ENCODE measurements at regions not wholly inside any gene's neighbourhood (a gene's known extent, or its start where the extent isn't known, plus 50 kb on each side); places are given as distances from the start of the nearest gene placed in this dataset.
"Not testable (repeated sequence)": the region's sequence is repeated elsewhere in the genome, so short reads cannot be mapped to it uniquely, and the experiment has no call there.

- DNase-seq: no peak
Observed at GRCh38 chr2:187874786-187875185, 320.6 kb upstream of the TFPI start.

GRCh38 chr2:187875261-187876141, 321.3 kb upstream of the TFPI start:
- no peak for DNase-seq

GRCh38 chr2:187876554-187876953, 322.3 kb upstream of the TFPI start:
- no peak for DNase-seq

DNA sequence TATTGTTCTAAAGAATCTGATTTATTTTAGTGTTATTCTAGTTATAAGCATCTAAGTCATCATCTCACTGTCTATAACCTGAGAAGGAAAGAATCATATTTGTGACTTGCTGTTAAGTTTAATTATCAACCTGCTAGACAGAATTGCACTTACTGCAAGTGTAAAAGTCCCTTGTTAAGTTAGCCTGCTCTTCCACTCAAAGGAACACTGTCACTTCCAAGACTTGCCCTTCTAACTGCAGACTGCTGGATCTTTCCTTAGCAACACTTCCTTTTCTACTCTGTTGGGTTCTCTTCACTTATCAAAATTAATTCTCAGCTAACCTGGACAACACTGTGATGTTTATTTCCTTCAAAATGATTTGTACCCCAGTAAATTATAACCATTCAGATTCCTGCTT, 323.2 kb upstream of the TFPI start:
- no peak for DNase-seq

DNA sequence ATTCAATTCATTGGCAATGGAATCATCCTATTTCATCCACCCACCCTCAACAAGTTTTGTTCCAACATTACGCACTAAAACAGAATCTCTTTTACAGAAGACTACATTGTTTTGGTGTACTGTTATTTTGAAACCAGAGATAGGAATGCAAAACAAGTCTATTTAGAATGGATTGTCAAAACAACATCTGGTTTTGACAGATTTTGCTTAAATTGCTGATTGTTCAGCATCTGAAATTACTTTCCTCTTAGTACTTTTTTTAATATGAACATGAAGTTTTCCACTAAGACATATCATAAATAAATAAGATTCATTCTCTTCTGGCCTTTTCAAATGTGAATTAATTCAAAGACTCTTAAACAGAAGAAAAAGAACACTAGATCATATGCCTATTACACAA, 323.9 kb upstream of the TFPI start:
- DNase-seq: no peak

GRCh38 chr2:187879491-187879890, 325.3 kb upstream of the TFPI start:
- no peak for DNase-seq

DNA sequence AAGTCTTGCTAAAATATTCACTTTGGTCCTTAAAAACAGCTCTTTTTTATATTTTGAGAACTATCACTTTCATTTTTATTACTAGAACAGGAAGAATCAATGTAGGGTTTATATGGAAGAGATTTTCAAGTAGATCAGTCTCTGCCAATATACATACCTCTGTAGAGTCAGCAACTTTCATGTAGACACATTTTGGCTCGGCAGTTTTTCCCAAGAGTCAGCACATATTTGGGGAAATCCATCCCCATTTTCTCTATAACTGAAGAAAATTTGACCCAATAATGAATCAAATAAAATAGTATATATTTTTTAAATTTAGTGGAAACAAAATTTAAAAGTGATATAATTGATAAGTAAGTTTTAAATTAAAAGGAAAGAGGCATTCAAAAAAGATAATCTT, 329.8 kb upstream of the TFPI start:
- no peak for DNase-seq

DNA sequence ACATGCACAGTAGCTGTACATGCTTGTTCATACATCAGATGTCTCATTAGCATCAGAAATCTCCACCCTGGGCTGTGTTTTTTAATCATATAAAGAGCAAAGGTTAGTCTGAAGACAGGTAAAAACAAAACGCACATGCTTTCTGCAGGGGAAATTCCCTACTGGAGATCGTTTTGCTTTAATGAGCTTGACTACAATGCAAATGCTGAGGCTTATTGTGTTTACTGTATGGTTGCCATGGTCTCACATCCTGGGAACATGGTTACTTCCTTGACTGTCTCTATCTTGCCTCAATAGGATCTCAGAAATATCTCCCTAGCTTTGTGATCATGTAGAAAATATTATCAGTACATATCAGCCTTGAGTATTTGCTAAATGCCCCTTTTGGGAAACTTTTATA, 336.5 kb upstream of the TFPI start:
- no peak for DNase-seq

GRCh38 chr2:187900021-187900420, 345.8 kb upstream of the TFPI start:
- no peak for DNase-seq

GRCh38 chr2:187906021-187906420, 351.8 kb upstream of the TFPI start:
- DNase-seq: no peak

DNA sequence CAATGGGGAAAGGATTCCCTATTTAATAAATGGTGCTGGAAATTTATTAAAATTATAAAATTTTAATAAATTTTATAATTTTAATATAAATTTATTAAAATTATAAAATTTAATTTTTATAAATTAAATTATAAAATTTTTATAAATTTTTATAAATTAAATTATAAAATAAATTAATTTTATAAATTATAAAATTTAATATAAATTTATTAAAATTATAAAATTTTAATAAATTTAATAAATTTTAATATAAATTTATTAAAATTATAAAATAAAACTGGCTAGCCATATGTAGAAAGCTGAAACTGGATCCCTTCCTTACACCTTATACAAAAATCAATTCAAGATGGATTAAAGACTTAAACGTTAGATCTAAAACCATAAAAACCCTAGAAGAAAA, 356.7 kb upstream of the TFPI start:
- DNase-seq: not testable (repeated sequence)

DNA sequence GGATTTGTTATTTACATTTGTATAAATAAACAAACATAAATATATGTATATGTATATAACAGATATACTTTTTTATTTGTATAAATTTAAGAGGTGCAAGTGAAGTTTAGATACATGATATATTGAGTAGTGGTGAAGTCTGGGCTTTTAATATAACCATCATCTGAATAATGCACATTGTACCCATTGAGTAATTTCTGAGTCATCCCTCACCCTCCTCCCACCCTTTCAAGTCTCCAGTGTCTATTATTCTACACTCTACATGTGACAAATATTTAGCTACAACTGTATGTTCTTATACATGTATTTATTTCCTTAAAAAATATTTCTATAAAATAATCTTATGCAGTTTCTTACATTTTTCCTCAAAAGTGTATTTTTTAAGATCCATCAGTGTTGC, 358.7 kb upstream of the TFPI start:
- no peak for DNase-seq

GRCh38 chr2:187915810-187916209, 361.6 kb upstream of the TFPI start:
- no peak for DNase-seq

DNA sequence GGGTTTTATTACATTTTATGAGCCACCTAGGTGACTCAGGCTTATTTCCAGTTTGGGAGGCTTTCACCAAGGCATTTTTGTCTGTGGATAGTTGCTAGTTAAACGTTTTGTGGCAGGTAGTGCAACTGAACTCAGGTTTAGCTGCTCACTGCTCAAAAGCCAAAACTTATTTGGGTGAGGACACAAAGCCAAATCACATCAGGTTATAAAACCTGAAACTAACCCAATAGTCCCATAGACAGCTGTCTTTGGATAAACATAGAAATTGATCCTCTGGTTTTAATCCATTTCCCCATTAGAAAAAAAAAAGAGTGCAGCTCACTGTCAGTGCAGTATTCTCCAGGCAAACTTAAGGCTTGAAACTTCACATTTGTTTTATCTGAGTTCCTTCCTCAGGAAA, 362.6 kb upstream of the TFPI start:
- DNase-seq: no peak

DNA sequence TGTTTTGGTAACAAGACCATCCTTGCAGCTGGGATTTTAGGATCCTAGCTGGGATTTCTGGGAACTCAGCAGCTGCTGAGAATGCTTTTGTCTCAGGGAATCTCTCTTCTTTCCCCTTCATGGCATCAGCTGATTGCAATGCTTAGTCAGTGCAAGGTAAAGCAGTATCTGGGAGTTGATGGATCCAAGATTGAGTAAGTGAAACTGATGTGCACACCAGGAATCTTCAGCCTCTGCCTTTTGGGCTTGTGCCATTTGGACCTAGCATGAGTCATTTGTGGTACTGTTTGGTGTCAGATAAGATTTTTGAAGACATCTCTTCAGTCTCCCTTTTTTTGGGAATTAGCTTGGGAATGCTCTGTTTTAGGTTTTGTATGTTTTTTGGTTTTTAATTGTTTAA, 363.3 kb upstream of the TFPI start:
- DNase-seq: no peak

DNA sequence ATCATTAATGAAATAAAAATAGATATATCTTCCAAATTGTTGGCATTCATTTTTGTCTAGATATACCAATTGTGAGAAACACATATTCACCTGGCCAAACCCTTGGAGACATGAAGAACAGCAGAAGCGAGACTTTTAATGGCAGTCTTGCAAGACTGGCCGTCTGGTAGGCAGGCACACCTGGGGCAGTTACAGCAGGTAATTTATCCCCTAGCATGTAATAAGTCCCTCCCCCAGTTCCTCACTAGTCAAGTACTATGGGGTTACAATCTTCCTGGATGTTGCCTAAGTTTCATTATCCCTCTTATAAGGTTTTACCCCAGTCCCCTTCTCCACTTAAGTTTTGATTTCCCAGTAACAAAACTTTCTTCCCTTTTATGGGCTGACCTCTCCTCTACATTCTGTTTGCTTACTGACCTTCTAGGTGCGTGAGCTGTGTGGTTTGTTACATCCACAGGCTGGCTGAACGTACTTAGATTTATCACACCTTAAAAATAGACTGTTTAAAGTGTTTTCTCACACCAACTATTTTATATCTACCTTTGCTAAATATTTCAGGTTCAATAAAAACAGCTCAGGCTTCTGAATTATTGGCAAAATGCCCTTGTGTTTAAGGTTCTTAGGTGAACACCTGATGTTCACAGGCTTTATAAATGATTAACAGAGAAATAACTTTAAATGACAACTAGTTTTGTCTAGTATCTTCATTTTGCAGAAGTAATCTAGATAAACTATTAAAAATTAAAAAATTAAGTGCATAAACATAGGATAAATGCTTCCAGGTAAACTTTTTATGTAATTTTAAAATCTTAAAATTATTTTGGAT, 365.0 kb upstream of the TFPI start:
- no peak for DNase-seq

DNA sequence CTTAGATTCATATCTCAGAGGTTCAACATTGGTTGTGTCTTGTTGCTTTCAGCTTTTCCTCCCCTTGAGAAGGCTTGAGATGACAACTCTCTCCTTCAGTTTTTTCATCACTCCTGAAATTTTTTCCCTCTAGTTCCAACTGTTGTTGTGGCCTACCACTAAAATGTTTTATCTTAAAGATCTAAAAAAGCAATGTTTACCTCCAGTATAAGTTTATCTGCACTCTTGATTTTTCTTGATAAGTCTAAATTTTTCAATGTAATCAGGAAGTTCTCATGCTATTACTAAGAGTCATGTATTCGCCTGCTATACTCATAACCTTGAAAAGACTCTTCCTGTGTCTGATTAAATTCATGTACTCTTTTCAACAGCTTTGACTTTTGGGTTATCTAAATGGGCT, 366.3 kb upstream of the TFPI start:
- no peak for DNase-seq

GRCh38 chr2:187922846-187923245, 368.6 kb upstream of the TFPI start:
- DNase-seq: no peak

DNA sequence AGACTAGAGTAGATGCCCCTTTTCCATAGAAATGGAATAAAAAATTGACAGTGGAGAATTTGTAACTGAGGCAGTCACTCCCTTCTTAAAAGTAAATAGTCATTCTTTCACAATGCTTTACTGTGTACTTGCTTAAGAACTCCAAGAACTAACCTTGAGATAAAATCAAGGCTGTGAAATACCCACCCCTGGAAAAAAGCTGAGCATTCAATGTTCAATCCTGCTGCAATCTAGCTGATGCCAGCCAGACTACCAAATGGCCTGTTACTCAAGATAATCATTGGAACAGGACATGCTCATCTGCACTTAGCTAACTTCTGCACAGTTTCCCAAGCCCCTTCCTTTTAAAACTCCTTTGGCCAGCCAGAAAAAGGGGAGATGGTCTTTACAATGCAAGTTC, 367.4 kb upstream of the GULP1 start:
- DNase-seq: no peak

DNA sequence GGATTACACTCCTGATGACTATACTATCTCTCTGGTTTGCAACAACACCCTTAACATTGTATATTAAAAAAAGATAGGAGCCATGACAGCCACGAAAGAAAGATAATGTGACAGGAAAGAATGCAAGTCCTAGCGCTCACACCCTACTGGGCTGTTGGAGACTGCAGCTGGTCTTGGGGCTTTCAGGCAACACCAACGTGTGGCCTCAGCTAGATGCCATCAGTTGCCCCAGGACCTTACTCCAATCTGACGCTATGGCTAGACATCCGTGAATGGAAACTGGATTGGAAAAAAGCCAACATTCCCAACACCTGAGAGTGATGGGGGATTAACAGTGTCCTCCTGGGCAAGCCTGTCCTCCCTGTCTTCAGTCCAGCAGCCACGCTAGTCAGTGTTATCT, 357.4 kb upstream of the GULP1 start:
- no peak for DNase-seq

DNA sequence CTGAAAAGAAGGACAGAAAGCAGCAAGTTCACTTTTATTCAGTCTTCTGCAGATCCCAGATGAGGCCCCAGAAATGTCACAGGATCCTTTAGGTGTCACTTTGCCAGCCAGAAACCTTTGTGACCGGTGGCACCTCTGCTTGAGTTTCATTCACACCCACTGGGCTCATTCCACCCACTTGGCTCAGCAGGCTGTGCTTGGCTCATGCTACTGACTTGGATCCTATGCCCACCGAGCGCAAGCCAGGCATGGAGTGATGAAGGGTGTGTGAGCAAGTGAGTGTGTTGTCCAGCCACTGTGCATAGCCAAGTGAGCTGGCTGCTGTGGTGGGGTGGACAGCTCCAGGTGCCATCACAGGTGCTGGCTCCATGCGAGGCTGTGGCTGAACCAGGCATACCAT, 357.0 kb upstream of the GULP1 start:
- no peak for DNase-seq

- no peak for DNase-seq
Observed at GRCh38 chr2:187935126-187935525, 356.5 kb upstream of the GULP1 start.

DNA sequence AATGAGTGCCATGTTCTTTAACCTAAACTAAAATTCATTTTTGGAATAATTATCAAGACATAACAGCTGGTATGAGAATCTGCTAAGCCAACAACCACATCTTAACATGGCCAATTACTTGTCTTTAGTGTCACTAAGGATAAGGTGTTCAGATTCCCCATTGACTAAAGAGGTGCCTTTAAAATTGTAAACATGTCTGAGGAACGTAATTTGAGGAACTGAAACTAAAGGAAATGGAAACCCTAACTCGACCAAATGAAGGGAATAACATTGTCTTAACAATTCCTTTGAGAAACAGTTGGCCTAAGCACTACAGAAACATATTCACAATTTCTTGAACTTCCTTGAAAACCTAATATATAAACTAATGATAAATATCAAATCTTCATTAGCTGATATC, 355.4 kb upstream of the GULP1 start:
- DNase-seq: no peak

- DNase-seq: no peak
Observed at GRCh38 chr2:187939180-187939579, 352.5 kb upstream of the GULP1 start.
